ENCODE measurements at regions not wholly inside any gene's neighbourhood (a gene's known extent, or its start where the extent isn't known, plus 50 kb on each side); places are given as distances from the start of the nearest gene placed in this dataset.

GRCh38 chr3:24773798-24774197 is 279.1 kb upstream of the THRB start:
- H3K23ac ChIP-seq (ENCODE audit: low read depth, low read length), result no peak overlapping the region
- H3K4me2 ChIP-seq (ENCODE audit: low read depth, low read length), result no peak overlapping the region
- TF ChIP-seq RAD21 (IDR thresholded peaks at IDR 0.05; ENCODE audit: low read length) (peak; percentile 50; the same call in 1 of the 2 replicates), ELK1 (IDR thresholded peaks at IDR 0.05; ENCODE audit: borderline replicate concordance, low read depth, low read length) (no peak), NFE2L2 (IDR thresholded peaks at IDR 0.05; ENCODE audit: low read depth, low read length) (no peak), CTCF (conservative IDR thresholded peaks at IDR 0.05; ENCODE audit: low read depth, low read length) (peak; percentile 49)
- no peaks in the 10 kb centered on the region for H3K27me3 ChIP-seq (ENCODE audit: control insufficient read depth, insufficient read depth, low read length)
- no peak overlapping the region for H2AK9ac ChIP-seq (replicated peaks; ENCODE audit: low read depth, low read length, poor library complexity)
- no peak overlapping the region for H4K91ac ChIP-seq (ENCODE audit: insufficient read depth, low read depth, low read length)
- no peaks in the 10 kb centered on the region for H3K9me3 ChIP-seq (ENCODE audit: control insufficient read depth, insufficient read depth, low read length)
- H3K27ac ChIP-seq (ENCODE audit: insufficient read depth, low read length), result no peak overlapping the region
- no peak overlapping the region for H4K5ac ChIP-seq (ENCODE audit: low read depth, low read length)
- H2BK5ac ChIP-seq (ENCODE audit: low read depth, low read length, poor library complexity, severe bottlenecking), result no peak overlapping the region
- no peaks in the 10 kb centered on the region for H3K79me1 ChIP-seq (ENCODE audit: low read depth in 1 of 2, low read length in 2 of 2)
- no peak overlapping the region for H2BK20ac ChIP-seq (ENCODE audit: low read depth, low read length)
- H3K9ac ChIP-seq (ENCODE audit: low read depth, low read length), result no peak overlapping the region
- H3K4me3 ChIP-seq (ENCODE audit: insufficient read depth, low read depth, low read length), result no peak overlapping the region
- peak; percentile 72 for ATAC-seq (ENCODE audit: low read depth)
- no CpG with 5 or more reads among the region's 4 CpGs for WGBS, 2 experiments (ENCODE audit: extremely low coverage in 2 of 2, insufficient read length in 1 of 2)
- H3K4ac ChIP-seq (ENCODE audit: low read depth, low read length), result no peak overlapping the region
- H2BK120ac ChIP-seq (ENCODE audit: low read depth, low read length), result no peak overlapping the region
- no peaks in the 10 kb centered on the region for H3K36me3 ChIP-seq (ENCODE audit: control insufficient read depth, insufficient read depth, low read length)
- H3K14ac ChIP-seq (replicated peaks; ENCODE audit: low read depth, low read length), result no peak overlapping the region
- no peak overlapping the region for H3K18ac ChIP-seq (ENCODE audit: low read depth, low read length)
- dilution Hi-C loops (cut with HindIII; ENCODE audit: low sequenced_read_pairs, unreplicated experiment) (no loop called here), intact Hi-C loops (cut with micrococcal nuclease) (loop anchor here (1.0 kb wide), 1 partner anchor 821 kb away; no protein-coding TSS in a partner anchor), in situ Hi-C loops (cut with MboI; ENCODE audit: low sequenced_read_pairs) (loop anchor here (10.0 kb wide), 1 partner anchor 821 kb away; no protein-coding TSS in a partner anchor)
- ChIA-PET CTCF (interaction anchor here (0.5 kb wide), 1 partner anchor 520 kb away, joined by 4 read pairs; no protein-coding TSS in a partner anchor), POLR2A (ENCODE audit: unreplicated experiment) (no interaction called here)
- H2AFZ ChIP-seq (replicated peaks; ENCODE audit: low read length, poor library complexity), result no peak overlapping the region
- H2AK5ac ChIP-seq (ENCODE audit: low read depth, low read length), result no peak overlapping the region
- H4K20me1 ChIP-seq (ENCODE audit: insufficient read depth, low read length), result no peaks in the 10 kb centered on the region
- H2BK15ac ChIP-seq (ENCODE audit: low read depth, low read length), result no peak overlapping the region
- no peaks in the 10 kb centered on the region for H3K4me1 ChIP-seq (ENCODE audit: control insufficient read depth, insufficient read depth, low read length)
- no peak overlapping the region for H4K8ac ChIP-seq (ENCODE audit: low read depth in 2 of 2, low read length in 2 of 2)
- no TSS peak for BruUV-seq (replicated peaks)
- no peak overlapping the region for H3K56ac ChIP-seq (ENCODE audit: extremely low read depth, insufficient read depth, low read length)
- peak; percentile 41 for DNase-seq
- no peaks in the 10 kb centered on the region for H3K9me1 ChIP-seq (ENCODE audit: insufficient read depth, low read length)
